Activated naive CD4-positive, alpha-beta T cell treated with anti-CD3 and anti-CD28 coated beads, Interleukin-2, amount 10 ng/mL, durations not matched to agents 7 days and 5 days (primary cell): ENCODE measurements at regions not wholly inside any gene's neighbourhood (a gene's known extent, or its start where the extent isn't known, plus 50 kb on each side); places are given as distances from the start of the nearest gene placed in this dataset.

Experiments used
- CTCF ChIA-PET: fragments of 350-600 bp; sonication (Branson Sonifier 250); formaldehyde crosslinking; loops from one replicate; lab custom pipeline; 2021; ENCODE audit warnings: antibody characterized with exemption; lab: Charles Lee
- DNase-seq: peaks from one replicate; pipeline ENCODE4 v3.0.0-alpha.2; 2020
- H3K27ac Mint-ChIP-seq: one replicate; pipeline ENCODE4 v1.8.0; 2021; ENCODE audit warnings: mild to moderate bottlenecking, moderate library complexity, mixed read lengths
- H3K27me3 Mint-ChIP-seq: one replicate; pipeline ENCODE4 v1.8.0; 2021; ENCODE audit warnings: mild to moderate bottlenecking, mixed read lengths
- H3K36me3 Mint-ChIP-seq: one replicate; pipeline ENCODE4 v1.8.0; 2021; ENCODE audit warnings: mixed read lengths
- H3K4me1 Mint-ChIP-seq: one replicate; pipeline ENCODE4 v1.8.0; 2021; ENCODE audit warnings: mixed read lengths
- H3K4me3 Mint-ChIP-seq: one replicate; pipeline ENCODE4 v1.8.0; 2021; ENCODE audit warnings: mild to moderate bottlenecking, moderate library complexity, mixed read lengths
- H3K9me3 Mint-ChIP-seq: one replicate; pipeline ENCODE4 v1.8.0; 2021; ENCODE audit warnings: mixed read lengths

GRCh38 chr14:53896726-53897125, 59.9 kb downstream of the BMP4 start:
- H3K4me3 Mint-ChIP-seq: no peak overlapping the region
- no peaks in the 10 kb centered on the region for H3K36me3 Mint-ChIP-seq
- no peaks in the 10 kb centered on the region for H3K27me3 Mint-ChIP-seq
- CTCF ChIA-PET: no interaction called here
- DNase-seq: no peak
- H3K27ac Mint-ChIP-seq: no peak overlapping the region
- no peaks in the 10 kb centered on the region for H3K9me3 Mint-ChIP-seq
- peaks cover 5% of the 10 kb centered on the region for H3K4me1 Mint-ChIP-seq

GRCh38 chr14:53894456-53894855, 62.2 kb downstream of the BMP4 start:
- Mint-ChIP-seq H3K9me3 (no peaks in the 10 kb centered on the region), H3K27me3 (no peaks in the 10 kb centered on the region), H3K36me3 (no peaks in the 10 kb centered on the region), H3K4me3 (no peak overlapping the region), H3K4me1 (peaks cover 5% of the 10 kb centered on the region), H3K27ac (no peak overlapping the region)
- CTCF ChIA-PET: no interaction called here
- DNase-seq: no peak

GRCh38 chr14:53893374-53893773, 63.3 kb downstream of the BMP4 start:
- no peak overlapping the region for H3K27ac Mint-ChIP-seq
- CTCF ChIA-PET: no interaction called here
- no peak overlapping the region for H3K4me3 Mint-ChIP-seq
- DNase-seq: no peak
- peaks cover 5% of the 10 kb centered on the region for H3K4me1 Mint-ChIP-seq
- H3K27me3 Mint-ChIP-seq: no peaks in the 10 kb centered on the region
- H3K36me3 Mint-ChIP-seq: no peaks in the 10 kb centered on the region
- H3K9me3 Mint-ChIP-seq: no peaks in the 10 kb centered on the region

- H3K4me1 Mint-ChIP-seq: peaks cover 5% of the 10 kb centered on the region
- no peaks in the 10 kb centered on the region for H3K36me3 Mint-ChIP-seq
- H3K27ac Mint-ChIP-seq: no peak overlapping the region
- no peaks in the 10 kb centered on the region for H3K9me3 Mint-ChIP-seq
- no peak for DNase-seq
- H3K4me3 Mint-ChIP-seq: no peak overlapping the region
- CTCF ChIA-PET: no interaction called here
- no peaks in the 10 kb centered on the region for H3K27me3 Mint-ChIP-seq
Observed at GRCh38 chr14:53890611-53891101, 66.0 kb downstream of the BMP4 start.

- Mint-ChIP-seq H3K27ac (no peak overlapping the region), H3K9me3 (no peaks in the 10 kb centered on the region), H3K4me1 (no peaks in the 10 kb centered on the region), H3K27me3 (no peaks in the 10 kb centered on the region), H3K36me3 (no peaks in the 10 kb centered on the region), H3K4me3 (no peak overlapping the region)
- CTCF ChIA-PET: no interaction called here
- DNase-seq: no peak
Observed at GRCh38 chr14:53888535-53889386, 67.9 kb downstream of the BMP4 start.

- H3K27ac Mint-ChIP-seq: no peak overlapping the region
- CTCF ChIA-PET: no interaction called here
- no peaks in the 10 kb centered on the region for H3K36me3 Mint-ChIP-seq
- H3K4me1 Mint-ChIP-seq: no peaks in the 10 kb centered on the region
- H3K9me3 Mint-ChIP-seq: no peaks in the 10 kb centered on the region
- no peak for DNase-seq
- H3K4me3 Mint-ChIP-seq: no peak overlapping the region
- no peaks in the 10 kb centered on the region for H3K27me3 Mint-ChIP-seq
Observed at GRCh38 chr14:53885136-53885640, 71.4 kb downstream of the BMP4 start.

GRCh38 chr14:53884601-53885000, 72.0 kb downstream of the BMP4 start:
- CTCF ChIA-PET: interaction anchor here (0.7 kb wide), 1 partner anchor 298 kb away, joined by 7 read pairs; no protein-coding TSS in a partner anchor
- Mint-ChIP-seq H3K9me3 (no peaks in the 10 kb centered on the region), H3K4me1 (no peaks in the 10 kb centered on the region), H3K27me3 (no peaks in the 10 kb centered on the region), H3K27ac (no peak overlapping the region), H3K36me3 (no peaks in the 10 kb centered on the region), H3K4me3 (no peak overlapping the region)
- no peak for DNase-seq

GRCh38 chr14:53883739-53884138, 72.9 kb downstream of the BMP4 start:
- H3K9me3 Mint-ChIP-seq: no peaks in the 10 kb centered on the region
- H3K27me3 Mint-ChIP-seq: no peaks in the 10 kb centered on the region
- no peak for DNase-seq
- H3K4me3 Mint-ChIP-seq: no peak overlapping the region
- CTCF ChIA-PET: no interaction called here
- H3K36me3 Mint-ChIP-seq: no peaks in the 10 kb centered on the region
- no peak overlapping the region for H3K27ac Mint-ChIP-seq
- H3K4me1 Mint-ChIP-seq: no peaks in the 10 kb centered on the region

- CTCF ChIA-PET: no interaction called here
- no peaks in the 10 kb centered on the region for H3K27me3 Mint-ChIP-seq
- H3K27ac Mint-ChIP-seq: no peak overlapping the region
- H3K4me1 Mint-ChIP-seq: no peaks in the 10 kb centered on the region
- no peak for DNase-seq
- no peaks in the 10 kb centered on the region for H3K9me3 Mint-ChIP-seq
- H3K36me3 Mint-ChIP-seq: no peaks in the 10 kb centered on the region
- no peak overlapping the region for H3K4me3 Mint-ChIP-seq
Observed at GRCh38 chr14:53882684-53883083, 73.9 kb downstream of the BMP4 start.

- no peaks in the 10 kb centered on the region for H3K27me3 Mint-ChIP-seq
- CTCF ChIA-PET: no interaction called here
- no peaks in the 10 kb centered on the region for H3K36me3 Mint-ChIP-seq
- no peaks in the 10 kb centered on the region for H3K9me3 Mint-ChIP-seq
- no peaks in the 10 kb centered on the region for H3K4me1 Mint-ChIP-seq
- H3K4me3 Mint-ChIP-seq: no peak overlapping the region
- H3K27ac Mint-ChIP-seq: no peak overlapping the region
- no peak for DNase-seq
Observed at GRCh38 chr14:53881921-53882320, 74.7 kb downstream of the BMP4 start.

- Mint-ChIP-seq H3K27me3 (no peaks in the 10 kb centered on the region), H3K27ac (no peak overlapping the region), H3K4me3 (no peak overlapping the region), H3K4me1 (no peaks in the 10 kb centered on the region), H3K36me3 (no peaks in the 10 kb centered on the region), H3K9me3 (peaks cover 5% of the 10 kb centered on the region)
- no peak for DNase-seq
- CTCF ChIA-PET: no interaction called here
Observed at GRCh38 chr14:53881161-53881871, 75.3 kb downstream of the BMP4 start.

- DNase-seq: no peak
- no peaks in the 10 kb centered on the region for H3K36me3 Mint-ChIP-seq
- H3K27me3 Mint-ChIP-seq: no peaks in the 10 kb centered on the region
- H3K4me3 Mint-ChIP-seq: no peak overlapping the region
- peaks cover 5% of the 10 kb centered on the region for H3K9me3 Mint-ChIP-seq
- CTCF ChIA-PET: no interaction called here
- H3K27ac Mint-ChIP-seq: no peak overlapping the region
- H3K4me1 Mint-ChIP-seq: no peaks in the 10 kb centered on the region
Observed at GRCh38 chr14:53880761-53881160, 75.9 kb downstream of the BMP4 start.

GRCh38 chr14:53879747-53880146, 76.9 kb downstream of the BMP4 start:
- Mint-ChIP-seq H3K9me3 (peaks cover 5% of the 10 kb centered on the region), H3K27me3 (no peaks in the 10 kb centered on the region), H3K36me3 (no peaks in the 10 kb centered on the region), H3K4me3 (no peak overlapping the region), H3K27ac (no peak overlapping the region), H3K4me1 (no peaks in the 10 kb centered on the region)
- CTCF ChIA-PET: no interaction called here
- DNase-seq: no peak

- peaks cover 5% of the 10 kb centered on the region for H3K9me3 Mint-ChIP-seq
- CTCF ChIA-PET: no interaction called here
- no peak overlapping the region for H3K27ac Mint-ChIP-seq
- H3K4me3 Mint-ChIP-seq: no peak overlapping the region
- no peak for DNase-seq
- no peaks in the 10 kb centered on the region for H3K27me3 Mint-ChIP-seq
- H3K4me1 Mint-ChIP-seq: no peaks in the 10 kb centered on the region
- no peaks in the 10 kb centered on the region for H3K36me3 Mint-ChIP-seq
Observed at GRCh38 chr14:53879022-53879686, 77.5 kb downstream of the BMP4 start.
